GM12878 (cell line): ENCODE measurements at regions not wholly inside any gene's neighbourhood (a gene's known extent, or its start where the extent isn't known, plus 50 kb on each side); places are given as distances from the start of the nearest gene placed in this dataset.

Experiments
- ATAC-seq: fragments of 200-7000 bp; cut with Tn5 transposase; 3 replicates; pipeline ENCODE4 v1.9.1; 2020; ENCODE audit warnings: mild to moderate bottlenecking, moderate library complexity
- BruUV-seq: library from RNA; stranded (reverse); fragments of 400-500 nt; replicated peaks from 2 replicates; lab custom pipeline; 2021; lab: Mats Ljungman, UMichigan
- CTCF ChIA-PET: fragments of 300-600 bp; sonication (Branson Sonifier 250); formaldehyde crosslinking; extraction: SDS; loops from one replicate; lab custom pipeline; 2021; ENCODE audit warnings: inconsistent platforms; lab: Yijun Ruan, JAX
- POLR2A ChIA-PET: fragments of 350-600 bp; formaldehyde crosslinking; extraction: SDS; loops from one replicate; lab custom pipeline; 2021; ENCODE audit warnings: inconsistent platforms; lab: Charles Lee
- RAD21 ChIA-PET: fragments of 300-600 bp; sonication (Branson Sonifier 250); formaldehyde crosslinking; loops from one replicate; lab custom pipeline; 2023; ENCODE audit warnings: antibody characterized with exemption; ENCODE audit not compliant: unreplicated experiment; lab: Charles Lee
- SMC1A ChIA-PET: fragments of 300-600 bp; sonication (Branson Sonifier 250); formaldehyde crosslinking; loops from one replicate; lab custom pipeline; 2023; ENCODE audit not compliant: unreplicated experiment, uncharacterized antibody; lab: Charles Lee
- DNase-seq: peaks from one replicate; pipeline ENCODE4 v3.0.0-alpha.2; 2011; ENCODE audit warnings: low read depth, low spot score
- FAIRE-seq: peaks from 3 replicates; lab custom pipeline; 2011; peaks lifted over from hg19 to GRCh38; lab: Jason Lieb, UNC
- H2AFZ ChIP-seq: 2 replicates; pipeline ENCODE4 v1.6.0; 2011; ENCODE audit warnings: low read depth, low read length, control low read depth; ENCODE audit not compliant: control insufficient read depth
- H3K27ac ChIP-seq: 2 replicates; pipeline ENCODE4 v1.5.1; 2011; ENCODE audit warnings: control low read depth; ENCODE audit not compliant: control insufficient read depth, insufficient read depth
- H3K27me3 ChIP-seq, 2 experiments: replicated peaks in 1 of 2; 2 replicates each; pipeline versions ENCODE4 v1.6.0 to v1.6.1; 2011; ENCODE audit warnings: low read length in 1 of 2; ENCODE audit not compliant: control insufficient read depth in 2 of 2, insufficient read depth in 2 of 2
- H3K36me3 ChIP-seq, 2 experiments: 2 replicates each; pipeline ENCODE4 v1.5.1; 2011; ENCODE audit warnings: low read length in 1 of 2; ENCODE audit not compliant: control insufficient read depth in 2 of 2, insufficient read depth in 2 of 2
- H3K4me1 ChIP-seq: 2 replicates; pipeline ENCODE4 v1.6.1; 2011; ENCODE audit warnings: mild to moderate bottlenecking, low read length, moderate library complexity, mixed read lengths; ENCODE audit not compliant: control insufficient read depth, insufficient read depth
- H3K4me2 ChIP-seq: 2 replicates; pipeline ENCODE4 v1.6.0; 2011; ENCODE audit warnings: control low read depth; ENCODE audit not compliant: control insufficient read depth, insufficient read depth
- H3K4me3 ChIP-seq: fragments of 200-600 bp; sonication (generic); 2 replicates; pipeline ENCODE4 v1.5.1; 2016
- H3K79me2 ChIP-seq: 2 replicates; pipeline ENCODE4 v1.6.0; 2011; ENCODE audit warnings: low read length; ENCODE audit not compliant: control insufficient read depth, insufficient read depth
- H3K9ac ChIP-seq: 2 replicates; pipeline ENCODE4 v1.8.0; 2011; ENCODE audit warnings: low read length, control low read depth, mixed read lengths; ENCODE audit not compliant: control insufficient read depth, insufficient read depth
- H3K9me3 ChIP-seq: replicated peaks from 3 replicates; pipeline ENCODE4 v1.5.1; 2011; ENCODE audit warnings: mild to moderate bottlenecking, low read length; ENCODE audit not compliant: control insufficient read depth, insufficient read depth
- H4K20me1 ChIP-seq: 2 replicates; pipeline ENCODE4 v1.6.0; 2011; ENCODE audit not compliant: control insufficient read depth, insufficient read depth
- BACH1 ChIP-seq: fragments of 450-650 bp; IDR thresholded peaks from 2 replicates; pipeline ENCODE4 v1.6.1; 2017; ENCODE audit warnings: mild to moderate bottlenecking, borderline replicate concordance
- BRCA1 ChIP-seq: IDR thresholded peaks from 2 replicates; pipeline ENCODE4 v1.6.1; 2011; ENCODE audit warnings: low read depth, low read length, improper control_type of control experiment
- CHD2 ChIP-seq: IDR thresholded peaks from 2 replicates; pipeline ENCODE4 v1.6.1; 2011; ENCODE audit warnings: low read depth, low read length, improper control_type of control experiment, borderline replicate concordance
- CHD4 ChIP-seq: fragments of 200-600 bp; sonication (generic); IDR thresholded peaks from 2 replicates; pipeline ENCODE4 v1.6.1; 2016; ENCODE audit warnings: mild to moderate bottlenecking
- E2F8 ChIP-seq: fragments of 450-650 bp; IDR thresholded peaks from 2 replicates; pipeline ENCODE4 v1.6.1; 2018; ENCODE audit warnings: mild to moderate bottlenecking, low read depth, moderate library complexity; ENCODE audit not compliant: partially characterized antibody
- MEF2A ChIP-seq: IDR thresholded peaks from 2 replicates; pipeline ENCODE4 v1.6.1; 2011; ENCODE audit warnings: low read depth, mild to moderate bottlenecking, low read length, moderate library complexity; ENCODE audit not compliant: insufficient read depth
- PAX5 ChIP-seq: IDR thresholded peaks from 2 replicates; pipeline ENCODE4 v1.6.1; 2011; ENCODE audit warnings: low read depth, low read length, borderline replicate concordance
- RAD21 ChIP-seq: IDR thresholded peaks from 2 replicates; pipeline ENCODE4 v1.6.1; 2011; ENCODE audit warnings: mild to moderate bottlenecking, low read depth, low read length, moderate library complexity; ENCODE audit not compliant: insufficient read depth
- RAD51 ChIP-seq: fragments of 450-650 bp; IDR thresholded peaks from 2 replicates; pipeline ENCODE4 v1.6.1; 2016; ENCODE audit warnings: moderate library complexity, mild to moderate bottlenecking, inconsistent platforms
- RELA ChIP-seq: fragments of 450-650 bp; IDR thresholded peaks from 2 replicates; pipeline ENCODE4 v1.8.0; 2014; ENCODE audit warnings: borderline replicate concordance; ENCODE audit not compliant: partially characterized antibody
- REST ChIP-seq: IDR thresholded peaks from 2 replicates; pipeline ENCODE4 v1.6.1; 2012; ENCODE audit warnings: mild to moderate bottlenecking, low read depth, low read length
- SREBF2 ChIP-seq: IDR thresholded peaks from 2 replicates; pipeline ENCODE4 v1.6.1; 2012; ENCODE audit warnings: mild to moderate bottlenecking, low read length
- STAT1 ChIP-seq: fragments of 450-650 bp; conservative IDR thresholded peaks from 2 replicates; pipeline ENCODE4 v1.6.1; 2014; ENCODE audit warnings: antibody characterized with exemption, mild to moderate bottlenecking
- STAT3 ChIP-seq: IDR thresholded peaks from 2 replicates; pipeline ENCODE4 v1.6.1; 2011; ENCODE audit warnings: low read depth, low read length, improper control_type of control experiment
- SUZ12 ChIP-seq: fragments of 200-600 bp; sonication (generic); IDR thresholded peaks from one replicate; pipeline ENCODE4 v1.6.1; 2018; ENCODE audit warnings: antibody characterized with exemption, mild to moderate bottlenecking; ENCODE audit not compliant: unreplicated experiment
- TBL1XR1 ChIP-seq: IDR thresholded peaks from 2 replicates; pipeline ENCODE4 v1.6.1; 2012; ENCODE audit warnings: low read depth, low read length, improper control_type of control experiment
- YBX1 ChIP-seq: fragments of 450-650 bp; IDR thresholded peaks from 2 replicates; pipeline ENCODE4 v1.6.1; 2016; ENCODE audit warnings: antibody characterized with exemption
- ZNF207 ChIP-seq: fragments of 450-650 bp; IDR thresholded peaks from 2 replicates; pipeline ENCODE4 v1.6.1; 2014; ENCODE audit warnings: antibody characterized with exemption, mild to moderate bottlenecking, borderline replicate concordance
- ZNF274 ChIP-seq: IDR thresholded peaks from one replicate; pipeline ENCODE4 v1.8.0; 2011; ENCODE audit not compliant: insufficient read length, insufficient read depth
- WGBS: methylation state at CpG from one replicate; pipeline ENCODE4 v1.1.6; 2016; ENCODE audit warnings: low lambda C conversion rate; ENCODE audit not compliant: insufficient replicate concordance, insufficient coverage; ENCODE audit errors: missing lambda C conversion rate; 5-methylcytosine and 5-hydroxymethylcytosine counted together
- in situ Hi-C: fragments of 300-500 bp; cut with MboI; formaldehyde crosslinking; loops from 9 replicates; pipeline ENCODE4 v1.14.3; 2018; ENCODE audit warnings: mixed read lengths
- intact Hi-C: fragments of 100-400 bp; cut with micrococcal nuclease; formaldehyde crosslinking; loops from one replicate; pipeline ENCODE4 v1.14.2; 2022; ENCODE audit not compliant: unreplicated experiment

GRCh38 chr12:61934564-61934963 lies 325.6 kb upstream of the USP15 start:
- H3K27ac ChIP-seq, result no peak overlapping the region
- RAD21 ChIA-PET, result no interaction called here
- DNase-seq, result no peak
- no peak overlapping the region for H3K9ac ChIP-seq
- H3K27me3 ChIP-seq, result no peaks in the 10 kb centered on the region
- no peaks in the 10 kb centered on the region for H3K79me2 ChIP-seq
- no peak overlapping the region for H3K4me3 ChIP-seq
- ATAC-seq, result no peak
- no peak overlapping the region for H3K4me2 ChIP-seq
- no TSS peak for BruUV-seq
- no peak for TF ChIP-seq REST
- TF ChIP-seq SUZ12, result no peak
- TF ChIP-seq RELA, result no peak
- TF ChIP-seq CHD2, result no peak
- TF ChIP-seq PAX5, result no peak
- no peak for TF ChIP-seq E2F8
- TF ChIP-seq TBL1XR1, result no peak
- no peak for TF ChIP-seq BACH1
- no peak for TF ChIP-seq BRCA1
- no peak for TF ChIP-seq CHD4
- no peak for TF ChIP-seq STAT1
- no peak for TF ChIP-seq ZNF207
- no peak for TF ChIP-seq SREBF2
- no peak for TF ChIP-seq RAD51
- no peak for TF ChIP-seq RAD21
- no peak for TF ChIP-seq MEF2A
- no peak for TF ChIP-seq ZNF274
- TF ChIP-seq STAT3, result no peak
- no peak for TF ChIP-seq YBX1
- H3K36me3 ChIP-seq, result no peaks in the 10 kb centered on the region
- POLR2A ChIA-PET, result no interaction called here
- intact Hi-C loops (no loop called here), in situ Hi-C loops (no loop called here)
- H2AFZ ChIP-seq, result no peak overlapping the region
- no peaks in the 10 kb centered on the region for H3K4me1 ChIP-seq
- SMC1A ChIA-PET, result no interaction called here
- 46% methylated on average over 2 of the region's 2 CpGs for WGBS
- FAIRE-seq, result no peak
- H3K9me3 ChIP-seq, result no peaks in the 10 kb centered on the region
- no peaks in the 10 kb centered on the region for H4K20me1 ChIP-seq
- CTCF ChIA-PET, result no interaction called here
